ENCODE measurements at regions not wholly inside any gene's neighbourhood (a gene's known extent, or its start where the extent isn't known, plus 50 kb on each side); places are given as distances from the start of the nearest gene placed in this dataset.

DNA sequence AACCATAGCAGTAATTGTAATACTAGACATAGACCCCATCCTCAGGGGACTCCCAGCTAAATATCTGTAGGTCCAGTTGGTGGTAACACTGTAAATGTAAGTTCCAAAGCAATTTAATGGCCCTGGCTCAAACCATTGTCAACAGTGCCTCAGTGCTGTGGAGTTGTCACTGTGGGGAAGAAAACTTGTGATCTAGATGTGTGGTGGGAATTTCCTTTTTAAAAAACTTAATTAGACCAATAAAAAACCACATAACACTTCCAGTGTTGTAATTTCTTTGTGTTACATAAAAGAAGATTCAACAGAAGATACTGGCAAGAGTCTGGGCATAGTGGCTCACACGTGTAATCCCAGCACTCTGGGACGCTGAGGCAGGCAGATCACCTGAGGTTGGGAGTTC, 138.6 kb upstream of the UMPS start:
- Histone ChIP-seq H3K9ac (ENCODE audit: low read depth in 1 of 2, low read length in 2 of 2) (no peak overlapping the region), H3K4me3 (ENCODE audit: low read length in 2 of 2) (no peak overlapping the region), H3K27ac (ENCODE audit: low read depth in 2 of 2, low read length in 2 of 2) (no peak overlapping the region), H3K27me3 (ENCODE audit: control insufficient read depth in 2 of 2, insufficient read depth in 2 of 2, low read length in 2 of 2) (no peaks in the 10 kb centered on the region), H3K9me3 (ENCODE audit: control insufficient read depth in 2 of 2, low read length in 2 of 2) (no peaks in the 10 kb centered on the region), H3K4me1 (ENCODE audit: control insufficient read depth in 2 of 2, insufficient read depth in 2 of 2, low read length in 2 of 2) (peaks cover 7 to 10% of the 10 kb centered on the region in 2 donors), H3K36me3 (ENCODE audit: control insufficient read depth in 2 of 2, insufficient read depth in 2 of 2, low read length in 2 of 2) (no peaks in the 10 kb centered on the region)

DNA sequence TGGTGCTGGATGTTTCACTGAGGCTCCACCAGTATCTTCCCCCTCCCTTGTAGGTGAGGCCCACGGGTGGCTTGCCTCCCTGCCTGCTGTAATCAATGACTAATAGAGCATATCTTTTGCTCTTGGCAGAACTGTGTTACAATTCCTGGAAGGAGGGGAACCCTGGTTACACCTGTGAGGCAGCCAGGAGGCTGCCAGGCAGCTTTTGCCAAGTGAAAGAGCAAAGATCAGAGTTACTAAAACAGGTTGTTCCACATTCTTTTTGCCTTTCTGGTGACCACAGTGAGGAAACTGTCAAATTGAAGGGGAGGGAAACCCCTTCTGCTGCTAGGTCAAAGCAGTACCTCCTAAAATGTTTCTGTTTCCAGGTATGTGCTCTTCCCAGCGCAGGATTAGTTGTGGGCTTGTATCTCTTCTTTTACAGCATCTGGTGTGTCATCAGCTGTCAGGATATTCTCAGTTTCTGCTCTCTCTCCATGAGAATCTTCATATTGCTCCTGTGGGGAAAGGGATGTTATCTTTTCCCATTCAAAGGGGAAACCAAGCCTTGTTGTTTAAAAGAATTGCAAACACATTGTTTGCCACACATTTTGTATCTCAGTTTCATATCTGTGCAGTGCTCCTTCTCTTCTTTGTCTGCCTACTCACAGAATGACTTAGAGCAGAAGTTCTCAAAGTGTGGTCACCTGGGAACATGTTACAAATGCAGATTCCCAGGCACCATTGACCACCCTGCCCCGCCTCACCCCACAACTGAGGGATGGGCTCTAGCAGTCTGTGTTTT, 137.4 kb upstream of the UMPS start:
- Histone ChIP-seq H3K9ac (ENCODE audit: low read depth in 1 of 2, low read length in 2 of 2) (no peak overlapping the region), H3K4me3 (ENCODE audit: low read length in 2 of 2) (peak overlapping the region in 1 of 2 donors; percentile 2), H3K4me1 (ENCODE audit: control insufficient read depth in 2 of 2, insufficient read depth in 2 of 2, low read length in 2 of 2) (peaks cover 7 to 10% of the 10 kb centered on the region in 2 donors), H3K36me3 (ENCODE audit: control insufficient read depth in 2 of 2, insufficient read depth in 2 of 2, low read length in 2 of 2) (no peaks in the 10 kb centered on the region), H3K27ac (ENCODE audit: low read depth in 2 of 2, low read length in 2 of 2) (peak overlapping the region in 1 of 2 donors; percentile 29), H3K9me3 (ENCODE audit: control insufficient read depth in 2 of 2, low read length in 2 of 2) (no peaks in the 10 kb centered on the region), H3K27me3 (ENCODE audit: control insufficient read depth in 2 of 2, insufficient read depth in 2 of 2, low read length in 2 of 2) (no peaks in the 10 kb centered on the region)

- no peak overlapping the region for H3K9ac ChIP-seq (ENCODE audit: low read depth in 1 of 2, low read length in 2 of 2)
- no peak overlapping the region for H3K4me3 ChIP-seq (ENCODE audit: low read length in 2 of 2)
- no peaks in the 10 kb centered on the region for H3K9me3 ChIP-seq (ENCODE audit: control insufficient read depth in 2 of 2, low read length in 2 of 2)
- H3K27ac ChIP-seq (ENCODE audit: low read depth in 2 of 2, low read length in 2 of 2): no peak overlapping the region
- H3K27me3 ChIP-seq (ENCODE audit: control insufficient read depth in 2 of 2, insufficient read depth in 2 of 2, low read length in 2 of 2): no peaks in the 10 kb centered on the region
- no peaks in the 10 kb centered on the region for H3K36me3 ChIP-seq (ENCODE audit: control insufficient read depth in 2 of 2, insufficient read depth in 2 of 2, low read length in 2 of 2)
- peaks cover 7 to 10% of the 10 kb centered on the region in 2 donors for H3K4me1 ChIP-seq (ENCODE audit: control insufficient read depth in 2 of 2, insufficient read depth in 2 of 2, low read length in 2 of 2)
Measured at GRCh38 chr3:124593442-124593829, 136.8 kb upstream of the UMPS start.

- Histone ChIP-seq H3K9ac (ENCODE audit: low read depth in 1 of 2, low read length in 2 of 2) (no peak overlapping the region), H3K27ac (ENCODE audit: low read depth in 2 of 2, low read length in 2 of 2) (no peak overlapping the region), H3K9me3 (ENCODE audit: control insufficient read depth in 2 of 2, low read length in 2 of 2) (no peaks in the 10 kb centered on the region), H3K4me3 (ENCODE audit: low read length in 2 of 2) (no peak overlapping the region), H3K4me1 (ENCODE audit: control insufficient read depth in 2 of 2, insufficient read depth in 2 of 2, low read length in 2 of 2) (peaks cover 7 to 10% of the 10 kb centered on the region in 2 donors), H3K36me3 (ENCODE audit: control insufficient read depth in 2 of 2, insufficient read depth in 2 of 2, low read length in 2 of 2) (no peaks in the 10 kb centered on the region), H3K27me3 (ENCODE audit: control insufficient read depth in 2 of 2, insufficient read depth in 2 of 2, low read length in 2 of 2) (no peaks in the 10 kb centered on the region)
Measured at GRCh38 chr3:124594581-124594980, 135.7 kb upstream of the UMPS start.

DNA sequence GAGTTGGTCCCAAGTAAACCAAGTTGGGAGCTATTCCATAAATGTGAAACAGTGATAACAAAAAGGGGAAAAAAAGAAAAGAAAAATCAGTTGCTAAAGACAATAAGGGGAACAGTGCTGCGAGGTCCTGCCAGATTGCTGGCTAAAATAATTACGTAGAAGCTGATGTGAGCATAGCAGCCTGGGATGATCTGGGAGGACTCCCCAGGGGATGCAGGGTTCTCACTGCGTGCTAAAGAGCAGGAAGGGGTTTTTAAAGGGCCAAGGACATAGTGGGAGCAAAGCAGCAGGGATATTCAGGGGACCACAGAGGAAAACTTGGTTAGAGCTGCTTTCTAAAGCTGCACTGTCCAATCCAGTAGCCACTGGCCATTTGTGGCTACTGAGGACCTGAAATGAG, 133.0 kb upstream of the UMPS start:
- Histone ChIP-seq H3K9me3 (ENCODE audit: control insufficient read depth in 2 of 2, low read length in 2 of 2) (no peaks in the 10 kb centered on the region), H3K27ac (ENCODE audit: low read depth in 2 of 2, low read length in 2 of 2) (no peak overlapping the region), H3K9ac (ENCODE audit: low read depth in 1 of 2, low read length in 2 of 2) (no peak overlapping the region)

GRCh38 chr3:124597979-124598378, 132.3 kb upstream of the UMPS start:
- Histone ChIP-seq H3K9me3 (ENCODE audit: control insufficient read depth in 2 of 2, low read length in 2 of 2) (no peaks in the 10 kb centered on the region), H3K27me3 (ENCODE audit: control insufficient read depth in 2 of 2, insufficient read depth in 2 of 2, low read length in 2 of 2) (no peaks in the 10 kb centered on the region), H3K4me3 (ENCODE audit: low read length in 2 of 2) (no peak overlapping the region), H3K27ac (ENCODE audit: low read depth in 2 of 2, low read length in 2 of 2) (no peak overlapping the region), H3K36me3 (ENCODE audit: control insufficient read depth in 2 of 2, insufficient read depth in 2 of 2, low read length in 2 of 2) (no peaks in the 10 kb centered on the region), H3K9ac (ENCODE audit: low read depth in 1 of 2, low read length in 2 of 2) (no peak overlapping the region), H3K4me1 (ENCODE audit: control insufficient read depth in 2 of 2, insufficient read depth in 2 of 2, low read length in 2 of 2) (peaks cover 4 to 9% of the 10 kb centered on the region in 2 donors)

More for the DNA sequence above, 133.0 kb upstream of the UMPS start:
- Histone ChIP-seq H3K27me3 (ENCODE audit: control insufficient read depth in 2 of 2, insufficient read depth in 2 of 2, low read length in 2 of 2) (no peaks in the 10 kb centered on the region), H3K4me3 (ENCODE audit: low read length in 2 of 2) (no peak overlapping the region), H3K36me3 (ENCODE audit: control insufficient read depth in 2 of 2, insufficient read depth in 2 of 2, low read length in 2 of 2) (no peaks in the 10 kb centered on the region), H3K4me1 (ENCODE audit: control insufficient read depth in 2 of 2, insufficient read depth in 2 of 2, low read length in 2 of 2) (peaks cover 7 to 13% of the 10 kb centered on the region in 2 donors)

DNA sequence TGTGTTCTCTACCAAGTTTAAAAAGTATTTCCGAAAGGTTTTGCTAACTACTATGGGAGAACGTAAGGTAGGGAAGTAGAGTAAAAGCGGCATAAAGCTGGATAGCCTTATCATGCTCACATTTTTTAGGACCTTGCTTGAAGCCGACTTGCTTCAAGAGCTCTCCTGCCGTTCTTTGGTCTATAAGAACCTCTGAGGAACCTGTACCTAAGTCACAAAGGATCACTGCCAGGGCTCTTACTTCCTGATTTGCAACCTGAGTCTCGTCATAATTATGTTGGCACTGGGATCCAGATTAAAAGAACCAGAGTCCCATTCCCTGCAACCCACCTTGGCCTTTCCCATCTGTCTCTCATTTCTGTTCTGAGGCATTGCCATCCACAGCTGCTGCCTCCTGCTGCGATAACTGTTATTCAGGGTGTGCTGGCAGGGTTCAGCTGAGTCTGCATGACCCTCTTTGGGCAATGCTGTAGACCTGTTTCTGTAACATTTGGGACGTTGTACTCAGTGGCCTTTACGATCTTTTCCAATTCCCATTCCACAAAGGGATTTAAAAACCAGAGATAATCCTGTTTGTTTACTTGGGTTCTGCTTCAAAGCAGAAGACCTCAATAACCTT, 131.0 kb upstream of the UMPS start:
- Histone ChIP-seq H3K27me3 (ENCODE audit: control insufficient read depth in 2 of 2, insufficient read depth in 2 of 2, low read length in 2 of 2) (no peaks in the 10 kb centered on the region), H3K9ac (ENCODE audit: low read depth in 1 of 2, low read length in 2 of 2) (no peak overlapping the region), H3K4me1 (ENCODE audit: control insufficient read depth in 2 of 2, insufficient read depth in 2 of 2, low read length in 2 of 2) (peaks cover 0 to 3% of the 10 kb centered on the region in 2 donors), H3K27ac (ENCODE audit: low read depth in 2 of 2, low read length in 2 of 2) (no peak overlapping the region), H3K36me3 (ENCODE audit: control insufficient read depth in 2 of 2, insufficient read depth in 2 of 2, low read length in 2 of 2) (no peaks in the 10 kb centered on the region), H3K9me3 (ENCODE audit: control insufficient read depth in 2 of 2, low read length in 2 of 2) (no peaks in the 10 kb centered on the region), H3K4me3 (ENCODE audit: low read length in 2 of 2) (no peak overlapping the region)

DNA sequence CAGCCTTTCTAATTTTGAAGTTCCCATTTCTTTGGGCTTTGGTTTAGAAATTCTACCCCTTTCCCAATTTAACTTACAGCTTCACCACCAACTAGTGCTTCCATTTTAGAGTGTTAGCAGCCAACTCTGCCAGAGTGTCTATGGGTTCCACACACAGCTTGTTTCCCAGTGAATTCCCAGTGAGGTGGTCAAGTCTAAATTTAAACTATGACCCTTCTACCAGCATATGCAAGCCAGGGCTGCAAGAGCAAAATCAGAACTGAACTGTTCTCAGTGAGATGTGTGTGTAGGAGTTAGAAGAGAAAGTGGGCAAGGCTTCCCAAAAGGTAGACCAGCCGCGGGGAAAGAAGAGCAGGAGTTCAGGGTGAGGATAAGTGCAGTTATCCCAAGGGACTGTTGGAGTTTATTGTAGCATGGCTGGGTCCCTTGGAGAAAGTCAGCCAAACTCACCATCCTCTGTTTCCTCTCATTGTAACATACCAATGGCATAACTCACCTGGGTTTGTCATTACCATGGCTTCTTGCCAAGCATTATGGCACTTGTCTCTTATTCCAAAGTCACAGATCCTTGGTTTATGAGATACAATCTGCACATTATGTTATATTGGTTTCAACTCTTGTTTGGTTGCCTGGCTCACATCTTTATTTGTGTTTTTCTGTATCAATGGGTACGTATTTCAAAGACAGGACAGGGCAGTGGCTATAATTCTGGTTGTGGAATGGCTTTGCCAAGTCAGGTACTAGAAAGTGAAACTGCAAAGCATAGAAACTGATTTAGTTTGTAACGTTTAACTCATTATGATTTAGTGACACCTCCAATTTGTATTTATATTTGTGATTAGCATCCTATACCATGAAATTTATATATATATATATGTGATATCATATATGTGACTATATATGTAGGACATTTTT, 130.2 kb upstream of the UMPS start:
- Histone ChIP-seq H3K4me1 (ENCODE audit: control insufficient read depth in 2 of 2, insufficient read depth in 2 of 2, low read length in 2 of 2) (peaks cover 0 to 3% of the 10 kb centered on the region in 2 donors), H3K27me3 (ENCODE audit: control insufficient read depth in 2 of 2, insufficient read depth in 2 of 2, low read length in 2 of 2) (no peaks in the 10 kb centered on the region), H3K9ac (ENCODE audit: low read depth in 1 of 2, low read length in 2 of 2) (no peak overlapping the region), H3K36me3 (ENCODE audit: control insufficient read depth in 2 of 2, insufficient read depth in 2 of 2, low read length in 2 of 2) (no peaks in the 10 kb centered on the region), H3K9me3 (ENCODE audit: control insufficient read depth in 2 of 2, low read length in 2 of 2) (no peaks in the 10 kb centered on the region), H3K27ac (ENCODE audit: low read depth in 2 of 2, low read length in 2 of 2) (no peak overlapping the region), H3K4me3 (ENCODE audit: low read length in 2 of 2) (no peak overlapping the region)

- Histone ChIP-seq H3K4me1 (ENCODE audit: control insufficient read depth in 2 of 2, insufficient read depth in 2 of 2, low read length in 2 of 2) (peaks cover 0 to 3% of the 10 kb centered on the region in 2 donors), H3K27me3 (ENCODE audit: control insufficient read depth in 2 of 2, insufficient read depth in 2 of 2, low read length in 2 of 2) (no peaks in the 10 kb centered on the region), H3K9ac (ENCODE audit: low read depth in 1 of 2, low read length in 2 of 2) (no peak overlapping the region), H3K4me3 (ENCODE audit: low read length in 2 of 2) (no peak overlapping the region), H3K27ac (ENCODE audit: low read depth in 2 of 2, low read length in 2 of 2) (peak overlapping the region in 1 of 2 donors; percentile 32), H3K36me3 (ENCODE audit: control insufficient read depth in 2 of 2, insufficient read depth in 2 of 2, low read length in 2 of 2) (no peaks in the 10 kb centered on the region), H3K9me3 (ENCODE audit: control insufficient read depth in 2 of 2, low read length in 2 of 2) (no peaks in the 10 kb centered on the region)
Measured at GRCh38 chr3:124600765-124601164, 129.5 kb upstream of the UMPS start.

GRCh38 chr3:124601190-124601589, 129.1 kb upstream of the UMPS start:
- Histone ChIP-seq H3K36me3 (ENCODE audit: control insufficient read depth in 2 of 2, insufficient read depth in 2 of 2, low read length in 2 of 2) (no peaks in the 10 kb centered on the region), H3K9me3 (ENCODE audit: control insufficient read depth in 2 of 2, low read length in 2 of 2) (no peaks in the 10 kb centered on the region), H3K4me3 (ENCODE audit: low read length in 2 of 2) (no peak overlapping the region), H3K4me1 (ENCODE audit: control insufficient read depth in 2 of 2, insufficient read depth in 2 of 2, low read length in 2 of 2) (peaks cover 0 to 3% of the 10 kb centered on the region in 2 donors), H3K27me3 (ENCODE audit: control insufficient read depth in 2 of 2, insufficient read depth in 2 of 2, low read length in 2 of 2) (no peaks in the 10 kb centered on the region), H3K9ac (ENCODE audit: low read depth in 1 of 2, low read length in 2 of 2) (no peak overlapping the region), H3K27ac (ENCODE audit: low read depth in 2 of 2, low read length in 2 of 2) (peak overlapping the region in 1 of 2 donors; percentile 32)

Measured in mucosa of rectum (tissue), 2 donors.